ENCODE measurements at regions not wholly inside any gene's neighbourhood (a gene's known extent, or its start where the extent isn't known, plus 50 kb on each side); places are given as distances from the start of the nearest gene placed in this dataset.
A peak's percentile ranks its signal among the peaks of the same experiment; 100 is the strongest.
"Not testable (repeated sequence)": the region's sequence is repeated elsewhere in the genome, so short reads cannot be mapped to it uniquely, and the experiment has no call there.

DNA sequence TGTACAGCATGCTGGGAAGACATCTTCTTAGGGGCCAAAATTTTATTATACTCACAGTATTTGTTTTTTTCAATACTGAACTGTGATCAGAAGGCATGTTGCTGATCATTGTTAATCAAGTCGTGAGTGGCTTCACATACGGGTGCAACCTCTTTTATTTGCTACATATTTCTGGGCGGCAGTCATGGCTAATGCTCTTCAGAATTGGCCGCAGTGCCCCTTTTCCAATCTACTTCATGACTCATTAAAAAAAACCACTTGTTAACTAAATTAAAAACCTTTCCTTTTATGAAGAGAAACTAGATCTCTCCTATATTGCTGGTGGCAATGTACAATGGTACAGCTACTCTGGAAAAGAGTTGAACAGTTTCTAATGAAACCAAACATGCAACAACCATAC, 101.5 kb upstream of the C1GALT1C1 start:
- H3K27ac Mint-ChIP-seq (ENCODE audit: unreplicated experiment), result no peak overlapping the region
- no peaks in the 10 kb centered on the region for H3K36me3 Mint-ChIP-seq (ENCODE audit: unreplicated experiment)
- no peak for DNase-seq (ENCODE audit: extremely low spot score, unreplicated experiment)
- TF ChIP-seq, protein P1, sequence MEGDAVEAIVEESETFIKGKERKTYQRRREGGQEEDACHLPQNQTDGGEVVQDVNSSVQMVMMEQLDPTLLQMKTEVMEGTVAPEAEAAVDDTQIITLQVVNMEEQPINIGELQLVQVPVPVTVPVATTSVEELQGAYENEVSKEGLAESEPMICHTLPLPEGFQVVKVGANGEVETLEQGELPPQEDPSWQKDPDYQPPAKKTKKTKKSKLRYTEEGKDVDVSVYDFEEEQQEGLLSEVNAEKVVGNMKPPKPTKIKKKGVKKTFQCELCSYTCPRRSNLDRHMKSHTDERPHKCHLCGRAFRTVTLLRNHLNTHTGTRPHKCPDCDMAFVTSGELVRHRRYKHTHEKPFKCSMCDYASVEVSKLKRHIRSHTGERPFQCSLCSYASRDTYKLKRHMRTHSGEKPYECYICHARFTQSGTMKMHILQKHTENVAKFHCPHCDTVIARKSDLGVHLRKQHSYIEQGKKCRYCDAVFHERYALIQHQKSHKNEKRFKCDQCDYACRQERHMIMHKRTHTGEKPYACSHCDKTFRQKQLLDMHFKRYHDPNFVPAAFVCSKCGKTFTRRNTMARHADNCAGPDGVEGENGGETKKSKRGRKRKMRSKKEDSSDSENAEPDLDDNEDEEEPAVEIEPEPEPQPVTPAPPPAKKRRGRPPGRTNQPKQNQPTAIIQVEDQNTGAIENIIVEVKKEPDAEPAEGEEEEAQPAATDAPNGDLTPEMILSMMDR (IDR thresholded peaks at IDR 0.05), result no peak
- no peaks in the 10 kb centered on the region for H3K27me3 Mint-ChIP-seq (ENCODE audit: unreplicated experiment)
- H3K9me3 Mint-ChIP-seq (ENCODE audit: unreplicated experiment), result peaks cover 11% of the 10 kb centered on the region
- H3K4me3 Mint-ChIP-seq (ENCODE audit: unreplicated experiment), result no peak overlapping the region
- peaks cover 27% of the 10 kb centered on the region for H3K4me1 Mint-ChIP-seq (ENCODE audit: unreplicated experiment)

DNA sequence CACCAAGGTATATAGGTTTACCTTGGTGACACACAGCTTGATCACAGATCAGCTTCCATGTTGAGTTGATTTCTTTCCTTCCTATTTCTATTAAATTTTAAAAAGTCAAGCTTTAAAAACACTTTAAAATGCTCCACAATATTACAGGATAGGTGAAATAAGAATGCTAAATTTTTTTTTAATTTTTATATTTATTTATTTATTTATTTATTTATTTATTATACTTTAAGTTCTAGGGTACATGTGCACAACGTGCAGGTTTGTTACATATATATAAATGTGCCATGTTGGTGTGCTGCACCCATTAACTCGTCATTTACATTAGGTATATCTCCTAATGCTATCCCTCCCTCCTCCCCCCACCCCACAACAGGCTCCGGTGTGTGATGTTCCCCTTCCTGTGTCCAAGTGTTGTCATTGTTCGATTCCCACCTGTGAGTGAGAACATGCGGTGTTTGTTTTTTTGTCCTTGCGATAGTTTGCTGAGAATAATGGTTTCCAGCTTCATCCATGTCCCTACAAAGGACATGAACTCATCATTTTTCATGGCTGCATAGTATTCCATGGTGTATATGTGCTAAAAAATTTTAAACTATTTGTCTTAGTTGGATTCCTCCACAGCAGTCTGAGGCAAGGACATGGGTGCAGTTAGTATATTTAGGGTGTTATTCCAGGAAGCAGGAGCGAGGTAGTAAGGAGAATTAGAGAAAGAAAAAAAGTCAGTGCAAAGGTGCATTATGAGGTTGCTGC, 99.8 kb upstream of the C1GALT1C1 start:
- Mint-ChIP-seq H3K4me1 (ENCODE audit: unreplicated experiment) (peaks cover 13% of the 10 kb centered on the region), H3K9me3 (ENCODE audit: unreplicated experiment) (peaks cover 11% of the 10 kb centered on the region)
- H3K4me3 Mint-ChIP-seq (ENCODE audit: unreplicated experiment); H3K27ac Mint-ChIP-seq (ENCODE audit: unreplicated experiment); DNase-seq (ENCODE audit: extremely low spot score, unreplicated experiment); H3K27me3 Mint-ChIP-seq (ENCODE audit: unreplicated experiment); H3K36me3 Mint-ChIP-seq (ENCODE audit: unreplicated experiment): not testable (repeated sequence)

DNA sequence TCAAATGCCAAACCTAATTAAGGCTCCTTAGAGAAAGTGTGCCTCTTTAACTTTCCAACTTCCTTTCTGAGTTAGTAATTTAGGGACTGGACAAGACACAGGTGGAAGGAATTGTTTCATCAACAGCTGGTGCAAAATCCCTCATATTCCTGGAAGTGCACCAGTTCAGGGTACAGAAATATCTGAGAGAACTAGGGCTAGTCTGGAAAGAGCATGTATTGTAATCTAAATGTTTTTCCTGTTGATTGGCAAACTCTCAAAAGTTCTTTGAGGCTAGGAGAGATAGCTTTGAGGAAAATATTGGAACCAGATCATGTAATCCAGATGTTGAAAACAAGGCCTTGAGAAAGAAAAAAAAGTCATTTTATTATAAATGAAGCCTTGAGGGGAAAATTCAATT, 98.1 kb upstream of the C1GALT1C1 start:
- Mint-ChIP-seq H3K36me3 (ENCODE audit: unreplicated experiment) (no peaks in the 10 kb centered on the region), H3K4me1 (ENCODE audit: unreplicated experiment) (peaks cover 4% of the 10 kb centered on the region), H3K27ac (ENCODE audit: unreplicated experiment) (peak overlapping the region; percentile 14), H3K9me3 (ENCODE audit: unreplicated experiment) (peaks cover 11% of the 10 kb centered on the region), H3K27me3 (ENCODE audit: unreplicated experiment) (no peaks in the 10 kb centered on the region), H3K4me3 (ENCODE audit: unreplicated experiment) (no peak overlapping the region)
- TF ChIP-seq, protein P1 (IDR thresholded peaks at IDR 0.05), result no peak
- DNase-seq (ENCODE audit: extremely low spot score, unreplicated experiment), result no peak

DNA sequence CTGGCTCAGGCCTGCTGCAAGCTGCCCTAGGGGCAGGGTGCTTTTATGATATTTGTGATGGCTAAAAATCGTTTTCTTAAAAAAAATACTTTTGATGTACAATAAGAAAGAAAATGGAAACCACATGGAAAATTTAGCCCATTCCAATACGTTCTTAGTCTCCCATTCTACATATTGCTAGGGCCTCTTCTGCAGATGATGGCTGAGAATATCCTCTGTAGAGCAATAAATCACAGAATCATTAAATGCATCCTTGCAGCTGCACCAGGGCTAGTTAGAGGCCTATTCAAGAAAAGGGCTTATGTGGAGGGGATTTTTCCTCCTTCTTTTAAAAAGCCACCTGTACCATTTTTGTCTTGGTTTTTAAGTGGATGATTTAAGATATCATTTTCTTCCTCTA, 97.6 kb upstream of the C1GALT1C1 start:
- no peak for DNase-seq (ENCODE audit: extremely low spot score, unreplicated experiment)
- TF ChIP-seq, protein P1 (IDR thresholded peaks at IDR 0.05), result no peak
- Mint-ChIP-seq H3K9me3 (ENCODE audit: unreplicated experiment) (peaks cover 12% of the 10 kb centered on the region), H3K36me3 (ENCODE audit: unreplicated experiment) (no peaks in the 10 kb centered on the region), H3K27ac (ENCODE audit: unreplicated experiment) (peak overlapping the region; percentile 14), H3K27me3 (ENCODE audit: unreplicated experiment) (no peaks in the 10 kb centered on the region), H3K4me3 (ENCODE audit: unreplicated experiment) (no peak overlapping the region), H3K4me1 (ENCODE audit: unreplicated experiment) (peaks cover 4% of the 10 kb centered on the region)

DNA sequence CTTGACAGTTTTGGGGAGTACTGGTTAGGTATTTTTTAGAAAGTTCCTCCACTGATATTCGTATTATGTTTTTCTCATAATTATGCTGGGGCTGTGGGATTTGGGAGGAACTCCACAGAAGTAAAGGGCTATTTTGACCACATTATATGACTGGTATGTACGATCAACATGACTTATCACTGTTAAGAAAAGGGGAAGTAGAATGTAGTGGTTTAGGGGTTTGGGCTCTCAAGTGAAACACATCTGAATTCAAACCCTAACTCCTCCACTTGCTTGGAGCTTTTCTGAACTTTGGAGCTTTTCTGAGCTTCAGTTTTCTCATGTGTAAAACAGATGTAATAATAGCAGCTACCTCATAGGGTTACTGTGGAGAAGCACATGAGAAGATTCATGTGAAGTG, 96.4 kb upstream of the C1GALT1C1 start:
- no peak for DNase-seq (ENCODE audit: extremely low spot score, unreplicated experiment)
- Mint-ChIP-seq H3K9me3 (ENCODE audit: unreplicated experiment) (peaks cover 16% of the 10 kb centered on the region), H3K27ac (ENCODE audit: unreplicated experiment) (no peak overlapping the region), H3K36me3 (ENCODE audit: unreplicated experiment) (no peaks in the 10 kb centered on the region), H3K27me3 (ENCODE audit: unreplicated experiment) (no peaks in the 10 kb centered on the region), H3K4me3 (ENCODE audit: unreplicated experiment) (no peak overlapping the region), H3K4me1 (ENCODE audit: unreplicated experiment) (peaks cover 4% of the 10 kb centered on the region)
- TF ChIP-seq, protein P1 (IDR thresholded peaks at IDR 0.05), result no peak
